Brain microvascular endothelial cell (primary cell): ENCODE measurements at regions not wholly inside any gene's neighbourhood (a gene's known extent, or its start where the extent isn't known, plus 50 kb on each side); places are given as distances from the start of the nearest gene placed in this dataset.
"Not testable (repeated sequence)": the region's sequence is repeated elsewhere in the genome, so short reads cannot be mapped to it uniquely, and the experiment has no call there.

Experiments used
- DNase-seq: peaks from one replicate; pipeline ENCODE4 v3.0.0-alpha.2; 2020
- H3K27ac ChIP-seq: fragments of 250-450 bp; sonication (Bioruptor Pico); 2 replicates; pipeline ENCODE4 v1.5.1; 2020; ENCODE audit warnings: mild to moderate bottlenecking, moderate library complexity
- H3K27me3 ChIP-seq: fragments of 250-450 bp; sonication (Bioruptor Pico); replicated peaks from 2 replicates; pipeline ENCODE4 v1.5.1; 2020; ENCODE audit warnings: mild to moderate bottlenecking
- H3K36me3 ChIP-seq: fragments of 250-450 bp; sonication (Bioruptor Pico); replicated peaks from 2 replicates; pipeline ENCODE4 v1.5.1; 2020; ENCODE audit warnings: mild to moderate bottlenecking
- H3K4me3 ChIP-seq: 2 replicates; pipeline ENCODE4 v1.5.1; 2011; ENCODE audit warnings: low read depth, mild to moderate bottlenecking, control low read depth, low read length, moderate library complexity
- CTCF ChIP-seq: IDR thresholded peaks from 2 replicates; pipeline ENCODE4 v1.5.1; 2011; ENCODE audit warnings: low read depth, mild to moderate bottlenecking, moderate library complexity, low read length, control low read depth, inconsistent platforms; ENCODE audit errors: missing control alignments
- in situ Hi-C: cut with HindIII; loops from 2 replicates; pipeline ENCODE4 v1.10.0; 2017; ENCODE audit warnings: low sequenced_read_pairs, low pct_ligation_motif_present

- DNase-seq = no peak
- Histone ChIP-seq H3K4me3 (no peak overlapping the region), H3K36me3 (no peaks in the 10 kb centered on the region), H3K27ac (no peak overlapping the region), H3K27me3 (no peaks in the 10 kb centered on the region)
- in situ Hi-C loops = no loop called here
- TF ChIP-seq CTCF = no peak
Measured at GRCh38 chr5:71810471-71811195, 91.6 kb downstream of the CARTPT start.

GRCh38 chr5:71811779-71812178, 92.7 kb downstream of the CARTPT start:
- in situ Hi-C loops = no loop called here
- TF ChIP-seq CTCF = no peak
- no peak overlapping the region for H3K4me3 ChIP-seq

GRCh38 chr5:71816307-71816706, 97.2 kb downstream of the CARTPT start:
- Histone ChIP-seq H3K27ac (no peak overlapping the region), H3K36me3 (no peaks in the 10 kb centered on the region), H3K4me3 (no peak overlapping the region), H3K27me3 (no peaks in the 10 kb centered on the region)
- in situ Hi-C loops = no loop called here
- TF ChIP-seq CTCF = no peak
- no peak for DNase-seq

More at GRCh38 chr5:71811779-71812178, 92.7 kb downstream of the CARTPT start:
- H3K36me3 ChIP-seq = no peaks in the 10 kb centered on the region
- no peak overlapping the region for H3K27ac ChIP-seq
- no peaks in the 10 kb centered on the region for H3K27me3 ChIP-seq
- DNase-seq = no peak

GRCh38 chr5:71817891-71818290, 98.8 kb downstream of the CARTPT start:
- Histone ChIP-seq H3K36me3 (no peaks in the 10 kb centered on the region), H3K4me3 (no peak overlapping the region), H3K27ac (no peak overlapping the region), H3K27me3 (no peaks in the 10 kb centered on the region)
- DNase-seq = no peak
- TF ChIP-seq CTCF = no peak
- in situ Hi-C loops = no loop called here

GRCh38 chr5:71821029-71821428, 102.0 kb downstream of the CARTPT start:
- no peak for TF ChIP-seq CTCF
- in situ Hi-C loops = no loop called here

GRCh38 chr5:71822065-71822464, 103.0 kb downstream of the CARTPT start:
- H3K36me3 ChIP-seq, H3K27ac ChIP-seq, H3K27me3 ChIP-seq, in situ Hi-C loops, H3K4me3 ChIP-seq, DNase-seq: not testable (repeated sequence)

More at GRCh38 chr5:71821029-71821428, 102.0 kb downstream of the CARTPT start:
- Histone ChIP-seq H3K27ac (no peak overlapping the region), H3K4me3 (no peak overlapping the region), H3K27me3 (no peaks in the 10 kb centered on the region), H3K36me3 (no peaks in the 10 kb centered on the region)
- DNase-seq = no peak
